ENCODE measurements at regions not wholly inside any gene's neighbourhood (a gene's known extent, or its start where the extent isn't known, plus 50 kb on each side); places are given as distances from the start of the nearest gene placed in this dataset.

DNA sequence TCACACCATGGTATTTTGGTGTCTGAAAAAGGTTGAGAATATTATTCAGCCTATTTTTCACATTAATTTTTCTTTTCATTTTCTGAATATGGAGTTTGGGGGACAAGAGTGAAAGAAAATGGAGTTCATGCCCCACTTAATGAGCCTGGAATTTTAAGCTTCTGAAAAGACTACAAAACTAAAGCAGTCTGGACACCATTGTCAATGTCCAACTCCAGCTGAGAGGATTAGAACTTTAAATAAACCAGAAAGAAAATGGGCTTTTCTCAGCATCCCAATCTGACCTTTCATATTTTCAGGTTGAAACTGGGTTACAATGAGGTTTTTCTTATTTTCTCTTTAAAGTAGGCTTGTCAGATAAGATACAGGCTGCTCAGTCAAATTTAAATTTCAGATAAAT lies 207.7 kb downstream of the SLC6A15 start:
- TF ChIP-seq POLR2AphosphoS5 (IDR thresholded peaks at IDR 0.05; ENCODE audit: low read depth, low read length) (no peak), TAF1 (IDR thresholded peaks at IDR 0.05; ENCODE audit: borderline replicate concordance, insufficient read depth, low read length) (no peak), SIN3A (IDR thresholded peaks at IDR 0.05; ENCODE audit: borderline replicate concordance, insufficient read depth, low read length) (no peak)

Measured in PFSK-1 (cell line).